Keratinocyte (primary cell): ENCODE measurements at regions not wholly inside any gene's neighbourhood (a gene's known extent, or its start where the extent isn't known, plus 50 kb on each side); places are given as distances from the start of the nearest gene placed in this dataset.

Source experiments
- CTCF ChIP-seq, 3 experiments: IDR thresholded peaks in 1 of 3; conservative IDR thresholded peaks in 1 of 3; optimal IDR thresholded peaks in 1 of 3; 2 replicates in 2 of 3; 3 replicates in 1 of 3; pipeline versions ENCODE3 to v1.5.1; 2011; ENCODE audit warnings: low read length in 3 of 3, mild to moderate bottlenecking in 3 of 3, moderate library complexity in 2 of 3, control low read depth in 1 of 3, inconsistent platforms in 1 of 3; ENCODE audit not compliant: insufficient read depth in 2 of 3; ENCODE audit errors: extremely low read depth in 1 of 3
- EZH2 ChIP-seq: IDR thresholded peaks from one replicate; pipeline ENCODE4 v1.6.1; 2012; ENCODE audit warnings: inconsistent platforms, mild to moderate bottlenecking, low read length, moderate library complexity

GRCh38 chr13:106139942-106140341 is 395.5 kb downstream of the EFNB2 start:
- TF ChIP-seq CTCF (optimal IDR thresholded peaks at IDR 0.05 in 1 of 3, IDR thresholded peaks at IDR 0.05 in 1 of 3, conservative IDR thresholded peaks at IDR 0.05 in 1 of 3; ENCODE audit: extremely low read depth in 1 of 3, insufficient read depth in 2 of 3, low read length in 3 of 3) (no peak), EZH2 (no peak)
